8988T (cell line): ENCODE measurements at regions not wholly inside any gene's neighbourhood (a gene's known extent, or its start where the extent isn't known, plus 50 kb on each side); places are given as distances from the start of the nearest gene placed in this dataset.
"Not testable (repeated sequence)": the region's sequence is repeated elsewhere in the genome, so short reads cannot be mapped to it uniquely, and the experiment has no call there.

ENCODE experiments used
- DNase-seq: peaks from one replicate; pipeline ENCODE4 v3.0.0; 2011

DNA sequence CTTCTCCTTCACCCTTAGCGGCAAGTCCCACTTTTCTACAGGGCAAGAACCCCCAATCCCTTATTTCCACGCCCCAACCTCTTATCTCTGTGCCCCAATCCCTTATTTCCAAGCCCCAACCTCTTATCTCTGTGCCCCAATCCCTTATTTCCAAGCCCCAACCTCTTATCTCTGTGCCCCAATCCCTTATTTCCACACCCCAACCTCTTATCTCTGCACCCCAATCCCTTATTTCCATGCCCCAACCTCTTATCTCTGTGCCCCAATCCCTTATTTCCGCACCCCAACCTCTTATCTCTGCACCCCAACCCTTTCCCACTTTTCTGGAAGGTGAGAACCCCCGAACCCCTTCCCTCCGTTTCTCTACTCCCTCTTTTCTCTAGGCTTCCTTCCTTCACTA, 116.1 kb upstream of the GJE1 start:
- DNase-seq = not testable (repeated sequence)

DNA sequence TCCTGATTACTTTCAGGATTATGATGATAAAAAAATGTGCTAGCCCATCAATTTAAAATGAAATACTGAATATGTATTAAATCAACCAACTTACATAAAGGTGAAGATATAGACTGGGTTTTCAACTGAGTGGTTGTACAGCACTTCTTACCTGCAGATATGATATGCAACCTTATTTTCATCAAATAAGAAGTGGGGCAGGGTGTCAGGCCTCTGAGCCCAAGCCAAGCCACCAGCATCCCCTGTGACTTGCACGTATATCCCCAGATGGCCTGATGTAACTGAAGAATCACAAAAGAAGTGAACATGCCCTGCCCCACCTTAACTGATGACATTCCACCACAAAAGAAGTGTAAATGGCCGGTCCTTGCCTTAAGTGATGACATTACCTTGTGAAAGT, 117.3 kb upstream of the GJE1 start:
- DNase-seq = not testable (repeated sequence)

DNA sequence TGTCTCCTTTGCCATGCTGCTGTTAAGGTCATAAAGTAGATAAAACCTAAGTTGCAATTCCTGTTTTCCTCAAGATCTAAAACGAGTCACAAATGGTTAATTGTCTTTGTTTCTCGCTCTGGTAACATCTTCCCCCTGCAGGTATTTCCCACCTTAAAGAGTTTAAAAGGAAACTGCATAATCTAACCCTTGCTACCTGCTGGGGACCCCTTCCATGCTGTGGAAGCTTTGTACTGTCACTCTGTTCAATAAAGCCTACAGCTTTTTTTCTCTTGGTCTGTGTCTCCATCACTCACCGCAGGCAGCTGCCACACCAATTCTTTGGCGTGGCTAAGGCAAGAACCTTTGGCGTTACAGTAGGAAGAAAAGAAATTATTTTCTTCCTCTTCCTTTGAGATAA, 117.7 kb upstream of the GJE1 start:
- DNase-seq = no peak

DNA sequence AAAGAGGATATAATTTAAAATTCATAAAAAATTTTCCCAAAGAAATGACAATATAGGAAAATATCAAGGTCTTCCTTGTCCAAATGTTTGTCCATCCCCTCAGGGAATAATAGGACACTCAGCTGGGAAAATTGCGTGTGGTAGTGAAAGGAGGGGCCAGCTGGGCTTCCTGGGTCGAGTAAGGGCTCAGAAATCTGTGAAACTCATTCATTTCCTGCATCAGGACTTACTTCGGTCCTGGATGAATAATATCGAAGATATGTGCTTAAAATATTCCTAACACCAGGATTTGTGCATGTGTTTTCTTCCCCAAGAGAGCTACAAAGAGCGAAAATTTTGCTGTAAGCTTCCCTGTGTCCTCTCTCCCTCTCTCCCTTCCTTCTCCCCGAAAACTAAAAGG, 118.2 kb upstream of the GJE1 start:
- no peak for DNase-seq

DNA sequence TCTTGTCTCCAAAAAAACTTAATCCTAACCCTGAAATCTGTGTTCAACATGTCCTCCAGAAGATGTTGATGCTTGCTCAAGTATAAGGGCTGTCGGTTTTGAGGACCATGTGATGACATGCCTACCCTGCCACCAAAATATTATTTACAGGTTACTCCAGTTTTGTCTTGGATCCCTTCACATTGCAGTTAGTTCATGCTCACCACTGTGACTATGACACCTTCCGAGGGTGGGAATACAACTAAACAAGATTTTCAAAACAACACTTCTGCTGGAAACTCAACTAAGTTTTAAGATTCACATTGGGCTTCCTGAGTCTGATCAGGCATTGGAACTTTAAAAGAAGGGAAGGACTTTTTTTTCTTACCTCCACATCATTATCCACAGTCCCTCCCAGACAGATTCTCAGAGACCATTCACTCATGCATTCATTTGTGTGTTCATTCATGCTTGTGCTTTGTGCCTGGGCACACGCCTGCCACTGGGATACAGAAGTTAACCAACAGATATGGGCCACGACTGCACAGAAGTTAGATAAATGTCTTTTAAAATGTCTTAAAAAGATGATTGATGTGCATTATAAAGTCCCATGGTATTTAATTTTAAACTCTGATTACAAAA, 118.7 kb upstream of the GJE1 start:
- DNase-seq = no peak

DNA sequence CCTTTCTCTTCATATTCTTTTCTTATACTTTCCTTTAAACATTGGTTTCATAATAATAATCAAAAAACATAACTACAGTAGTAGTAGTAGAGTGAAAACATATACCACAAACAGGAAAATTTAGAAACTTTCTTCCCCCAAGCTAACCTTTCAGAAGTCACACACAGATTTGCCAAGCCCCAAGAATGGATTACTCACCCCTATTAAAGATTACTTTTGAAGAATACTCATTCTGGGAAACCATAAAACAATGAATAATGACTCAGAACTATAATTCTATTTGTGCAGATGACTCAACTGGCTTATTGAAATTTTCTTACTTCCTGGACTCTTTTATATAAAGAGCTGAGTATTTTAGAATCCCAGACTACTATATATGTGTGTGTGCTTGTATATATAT, 119.4 kb upstream of the GJE1 start:
- no peak for DNase-seq

DNA sequence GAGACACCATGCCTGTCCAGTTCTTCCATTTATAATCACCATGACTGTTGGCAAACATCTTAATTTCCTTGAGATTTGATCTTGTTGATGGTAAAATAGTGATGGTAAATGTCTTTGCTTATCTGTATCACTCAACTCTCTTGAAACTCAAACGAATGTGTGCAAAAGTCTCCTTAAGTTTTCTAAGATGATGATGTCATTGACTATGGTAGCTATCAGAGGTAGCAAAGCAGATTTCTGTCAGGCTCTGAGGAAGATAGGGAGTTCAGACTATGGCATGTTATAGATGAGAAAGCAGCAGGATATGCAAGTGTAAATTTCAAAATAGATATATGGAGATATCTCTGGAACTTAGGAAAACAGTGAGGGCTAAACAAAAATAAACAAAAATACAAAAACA, 121.0 kb upstream of the GJE1 start:
- no peak for DNase-seq

DNA sequence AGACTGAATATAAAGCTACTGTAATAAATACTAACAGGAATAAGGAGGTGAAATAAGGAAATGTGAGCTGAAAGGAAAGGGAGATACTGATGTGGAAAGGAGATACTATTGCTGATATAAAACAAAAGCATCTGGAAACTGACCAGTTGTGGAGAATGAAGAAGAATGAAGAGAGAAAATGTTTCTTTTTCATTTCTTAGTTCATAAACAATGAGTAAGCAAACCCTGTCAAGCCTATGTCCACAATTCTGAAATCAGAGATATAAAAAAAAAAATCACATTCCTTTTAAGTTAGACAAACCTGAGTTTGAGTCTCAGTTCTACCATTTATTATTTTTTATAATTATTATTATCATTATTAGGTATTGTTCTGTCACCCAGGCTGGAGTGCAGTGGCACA, 121.6 kb upstream of the GJE1 start:
- DNase-seq = no peak

DNA sequence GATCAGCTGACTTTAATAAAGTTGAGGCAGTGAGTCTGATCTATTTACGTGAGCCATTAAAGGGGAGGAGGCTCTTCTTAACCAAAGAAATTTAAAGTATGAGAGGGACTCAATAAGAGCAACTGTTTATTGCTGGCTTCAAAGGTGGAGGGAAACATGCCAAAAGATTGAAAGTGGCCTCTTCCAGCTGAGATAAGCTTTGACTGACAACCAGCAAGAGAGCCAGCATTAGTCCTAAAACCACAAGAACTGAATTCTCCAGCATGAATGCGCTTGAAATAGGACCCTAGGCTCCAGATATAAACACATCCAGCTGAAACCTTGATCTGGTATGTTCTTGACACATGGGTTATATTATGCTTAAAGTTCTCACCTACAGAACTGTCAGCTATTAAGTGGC, 123.1 kb upstream of the GJE1 start:
- DNase-seq = no peak

DNA sequence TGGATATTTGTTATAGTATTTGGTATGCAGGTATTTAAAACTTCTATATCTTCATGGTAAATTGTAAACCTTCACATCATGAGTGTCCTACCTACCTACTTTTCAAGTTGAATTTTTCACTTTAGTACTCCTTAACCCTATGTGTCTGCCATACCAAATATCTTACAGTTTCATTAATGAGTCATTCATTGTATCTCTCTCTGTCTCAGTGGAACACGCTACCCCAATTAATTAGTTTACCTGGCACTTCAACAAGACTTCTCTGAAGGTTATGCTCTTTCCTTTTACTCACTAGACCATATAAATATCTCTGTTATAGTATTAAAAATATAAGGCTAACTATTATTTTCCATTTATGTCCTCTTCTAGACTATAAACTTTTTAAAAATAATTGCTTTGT, 123.9 kb upstream of the GJE1 start:
- DNase-seq = no peak

DNA sequence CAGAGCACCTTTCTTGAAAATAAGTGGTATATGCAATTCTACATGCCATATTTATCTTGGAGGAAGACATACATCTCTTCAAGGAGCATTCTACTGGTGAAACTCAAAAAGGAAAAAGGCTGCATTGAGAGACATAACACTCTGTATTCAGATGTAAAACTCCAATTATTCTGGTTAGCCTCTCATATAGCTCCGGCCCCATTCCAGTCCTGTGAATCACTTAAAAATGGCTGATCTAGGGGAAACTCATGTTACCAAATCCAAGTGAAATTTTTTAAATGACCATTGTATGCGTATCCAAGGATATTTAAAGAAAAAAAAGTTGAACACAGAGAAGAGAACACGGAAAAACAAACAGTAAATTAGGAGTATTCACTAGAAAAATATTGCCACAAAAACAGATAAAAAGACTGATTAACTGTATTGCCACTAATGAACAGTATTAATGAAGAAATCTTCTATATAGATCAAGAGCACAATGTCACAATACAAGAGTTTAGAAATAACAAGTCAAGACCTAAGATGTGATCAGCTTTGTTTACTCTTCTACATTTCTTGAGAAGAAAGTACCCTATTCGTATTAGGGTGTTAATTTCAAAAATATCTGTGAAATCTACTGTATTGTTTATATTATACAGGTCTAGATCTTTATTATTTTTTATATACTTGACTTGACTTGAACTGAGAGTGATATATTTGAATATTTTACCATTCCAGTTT, 124.5 kb upstream of the GJE1 start:
- no peak for DNase-seq

DNA sequence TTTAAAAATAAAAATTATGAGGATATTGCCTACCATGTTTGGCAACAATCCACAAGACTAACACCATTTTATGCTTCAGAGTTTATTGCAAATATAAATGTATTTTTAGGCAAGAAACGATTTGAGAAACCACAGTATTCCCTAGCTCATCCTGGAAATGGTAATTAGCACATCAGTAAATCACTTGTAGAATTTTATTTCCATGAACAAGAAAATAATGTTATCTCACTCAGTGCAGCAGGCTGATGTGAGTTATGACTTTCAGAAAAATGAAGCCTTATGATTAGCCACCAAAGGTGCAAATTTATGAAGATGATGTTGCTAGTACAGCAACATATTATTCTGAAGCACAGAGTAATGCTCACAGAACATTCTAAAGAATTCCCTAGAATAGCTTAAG, 127.7 kb upstream of the GJE1 start:
- no peak for DNase-seq

DNA sequence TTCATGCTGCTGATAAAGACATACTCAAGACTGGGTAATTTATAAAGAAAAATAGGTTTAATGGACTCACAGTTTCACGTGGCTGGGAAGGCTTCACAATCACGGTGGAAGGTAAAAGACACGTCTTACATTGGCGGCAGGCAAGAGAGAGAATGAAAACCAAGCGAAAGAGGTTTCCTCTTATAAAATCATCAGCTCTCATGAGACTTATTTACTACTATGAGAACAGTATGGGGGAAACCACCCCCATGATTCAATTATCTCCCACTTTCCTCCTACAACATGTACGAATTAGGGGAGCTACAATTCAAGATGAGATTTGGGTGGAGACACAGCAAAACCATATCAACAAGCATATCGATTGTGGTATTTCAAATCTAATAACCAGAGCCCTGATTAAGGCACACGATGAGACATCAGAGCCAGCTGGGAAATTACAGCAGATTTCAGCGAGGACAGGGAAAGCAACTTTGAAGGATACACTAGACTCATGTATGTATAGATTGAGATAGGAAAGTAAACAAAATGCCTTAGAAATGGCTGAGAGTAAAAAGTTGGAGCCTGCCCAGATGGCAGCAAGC, 129.8 kb upstream of the GJE1 start:
- no peak for DNase-seq

DNA sequence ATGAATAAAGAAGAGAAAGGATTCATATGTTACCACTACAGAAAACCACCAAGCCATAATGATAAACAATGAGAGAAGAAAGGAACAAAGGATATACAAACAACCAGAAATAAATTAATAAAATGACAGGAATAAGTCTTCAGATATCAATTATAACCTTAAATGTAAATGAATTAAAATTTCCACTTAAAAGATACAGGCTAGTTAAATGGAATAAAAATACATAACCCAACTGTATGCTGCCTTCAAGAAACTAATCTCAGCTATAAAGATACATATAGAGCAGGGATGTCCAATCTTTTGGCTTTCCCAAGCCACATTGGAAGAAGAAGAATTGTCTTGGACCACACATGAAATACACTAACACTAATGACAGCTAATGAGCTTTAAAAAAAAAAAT, 135.9 kb upstream of the GJE1 start:
- no peak for DNase-seq

DNA sequence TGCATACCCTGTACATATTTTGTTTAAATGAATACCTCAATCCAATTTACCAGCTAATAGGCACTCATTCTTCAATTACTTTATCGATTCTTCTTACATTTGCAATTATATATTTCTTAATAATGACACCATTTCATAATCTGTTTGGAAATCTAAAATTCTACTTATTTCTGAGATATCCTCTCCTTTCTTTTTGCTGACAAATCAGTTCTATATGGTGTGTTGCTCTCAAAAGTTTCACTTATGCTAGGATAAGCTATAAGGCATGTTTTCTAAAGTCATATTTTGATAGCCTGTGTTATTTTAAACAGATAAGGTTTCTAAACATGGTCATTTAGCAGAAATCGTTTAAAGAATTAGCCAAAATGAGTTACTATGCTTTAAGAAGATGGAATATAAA, 140.6 kb upstream of the GJE1 start:
- no peak for DNase-seq

DNA sequence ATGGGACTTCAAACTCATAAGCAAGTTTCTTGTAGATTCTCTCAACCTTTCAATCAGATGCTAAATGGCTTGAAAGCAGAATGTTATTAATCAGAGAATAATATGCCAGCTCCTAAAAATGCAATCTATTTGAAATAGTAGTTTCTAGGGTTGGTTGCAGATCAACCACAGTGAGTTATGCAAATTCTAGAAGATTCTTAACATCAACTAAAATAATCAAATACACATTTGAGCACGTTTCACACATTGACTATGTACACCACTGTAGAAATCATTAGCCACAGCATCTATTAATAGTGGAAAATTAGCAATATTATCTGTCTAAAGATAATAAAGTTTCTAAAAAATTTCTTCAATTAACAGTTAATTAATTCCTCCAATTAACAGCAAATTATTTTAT, 141.9 kb upstream of the GJE1 start:
- DNase-seq = no peak

DNA sequence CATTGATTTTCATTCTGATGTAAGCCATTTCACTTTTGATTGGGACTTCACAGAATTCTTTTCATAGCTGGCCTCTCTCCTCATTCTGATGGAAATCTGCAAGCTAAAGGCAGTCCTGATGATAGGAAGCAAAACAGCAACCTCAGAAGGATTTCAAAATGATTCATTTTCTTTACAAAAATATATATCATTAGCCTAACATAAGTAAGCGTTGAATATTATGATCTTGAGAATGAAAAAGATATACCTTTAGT, 143.1 kb upstream of the GJE1 start:
- no peak for DNase-seq

DNA sequence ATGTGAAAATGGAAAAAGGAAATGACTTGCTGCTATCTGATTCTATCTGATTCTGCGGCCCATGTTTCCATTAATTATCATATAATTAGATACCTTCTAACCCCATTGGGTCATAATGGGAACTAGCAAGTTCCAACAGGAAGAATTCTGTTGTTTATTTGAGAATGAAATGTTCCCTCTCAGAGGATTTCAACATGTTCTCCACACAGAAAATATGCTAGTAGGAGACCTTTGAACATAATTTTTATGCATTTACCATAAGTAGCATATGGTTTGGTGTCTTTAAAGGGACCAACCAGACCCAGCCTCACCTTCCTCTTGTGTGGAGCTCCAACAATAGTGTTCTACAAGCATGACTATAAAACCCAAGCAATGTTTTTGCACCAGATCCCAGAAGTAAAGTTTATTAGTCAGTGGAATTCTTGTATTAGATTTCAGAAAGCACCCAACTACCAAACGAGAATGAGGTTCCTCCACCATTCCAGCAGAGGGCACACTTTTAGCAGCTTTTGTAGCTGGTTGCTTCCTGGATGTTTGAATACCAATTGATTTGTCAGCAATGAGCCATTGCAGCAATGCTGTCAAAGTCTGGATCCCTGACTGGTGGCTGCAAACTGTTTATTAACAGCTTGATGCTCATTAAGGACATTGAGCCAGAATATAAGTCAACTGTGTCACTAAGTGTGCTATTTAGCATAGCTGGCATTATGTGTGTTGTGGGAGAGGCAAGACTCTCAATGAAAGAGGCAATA, 143.6 kb upstream of the GJE1 start:
- no peak for DNase-seq

DNA sequence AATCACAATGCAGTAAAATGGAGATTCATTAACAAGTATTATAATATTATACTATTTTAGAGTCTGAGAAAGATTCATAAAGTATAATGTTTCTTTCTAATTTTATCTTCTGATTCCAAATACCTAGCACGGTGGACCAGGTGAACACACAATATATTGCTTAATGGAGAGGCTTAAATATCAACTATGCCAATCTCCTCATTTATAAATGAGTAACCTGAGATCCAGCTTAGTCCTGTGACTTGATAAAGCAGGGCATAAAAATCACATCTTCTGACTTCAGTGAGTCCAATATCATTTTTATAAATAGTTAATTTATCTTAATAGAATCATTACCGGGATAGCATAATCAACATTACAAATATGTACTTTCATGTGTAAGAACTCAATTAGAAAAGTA, 144.4 kb upstream of the GJE1 start:
- no peak for DNase-seq

DNA sequence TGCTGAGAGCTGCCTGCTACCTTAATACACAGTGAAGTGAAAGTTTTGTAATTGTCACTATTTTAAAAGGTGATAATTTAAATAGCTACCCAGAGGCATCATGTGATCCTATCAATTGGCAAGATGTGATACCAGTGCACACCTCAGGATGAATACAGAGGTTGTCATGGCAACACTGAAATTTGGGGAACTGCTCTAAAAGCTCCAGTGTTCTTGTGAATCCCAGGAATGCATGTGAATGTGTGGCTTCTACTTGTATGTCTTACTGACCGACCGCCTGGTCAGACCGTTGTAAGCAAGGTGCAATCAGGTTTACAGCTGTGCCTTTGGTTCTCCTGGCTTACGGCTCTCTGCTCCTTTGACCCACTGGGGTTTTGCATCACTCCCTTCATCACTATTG, 146.3 kb upstream of the GJE1 start:
- DNase-seq = no peak

DNA sequence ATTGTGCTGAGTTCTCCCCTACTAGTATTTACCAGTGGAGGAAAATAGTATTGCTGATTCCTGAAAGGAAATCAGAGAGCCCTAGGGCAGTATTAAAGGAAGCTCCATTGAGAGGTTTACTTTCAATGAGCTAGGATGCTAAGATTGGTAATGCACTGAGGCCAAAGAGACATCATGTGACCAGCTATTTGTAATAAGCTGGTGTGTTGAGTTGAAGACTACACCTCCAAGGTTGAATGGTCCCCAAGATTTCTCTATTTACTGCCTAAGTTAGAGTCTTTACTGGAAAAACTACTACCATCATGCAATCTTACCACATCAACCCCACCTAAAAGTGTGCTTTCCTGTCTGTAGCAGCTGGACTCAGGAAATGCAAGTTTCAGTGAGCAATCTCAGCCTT, 151.5 kb upstream of the GJE1 start:
- no peak for DNase-seq

DNA sequence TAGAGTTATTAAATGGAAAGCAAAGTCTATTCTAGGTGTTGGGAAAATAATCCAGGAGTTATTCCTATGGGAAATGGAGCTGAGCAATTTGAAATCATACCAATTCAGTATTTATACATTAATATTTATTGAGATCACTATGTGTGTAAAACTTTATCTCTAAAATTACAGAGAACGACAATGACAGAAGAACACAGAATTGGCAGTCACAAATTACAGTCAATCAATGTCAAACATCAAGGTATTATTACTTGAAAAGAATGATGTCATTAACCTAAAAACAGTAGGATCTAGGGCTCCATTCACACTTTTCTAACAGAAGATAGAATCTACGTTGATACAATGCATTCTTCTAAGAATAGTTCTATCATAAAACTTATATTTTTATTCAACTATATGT, 154.9 kb upstream of the GJE1 start:
- DNase-seq = no peak

DNA sequence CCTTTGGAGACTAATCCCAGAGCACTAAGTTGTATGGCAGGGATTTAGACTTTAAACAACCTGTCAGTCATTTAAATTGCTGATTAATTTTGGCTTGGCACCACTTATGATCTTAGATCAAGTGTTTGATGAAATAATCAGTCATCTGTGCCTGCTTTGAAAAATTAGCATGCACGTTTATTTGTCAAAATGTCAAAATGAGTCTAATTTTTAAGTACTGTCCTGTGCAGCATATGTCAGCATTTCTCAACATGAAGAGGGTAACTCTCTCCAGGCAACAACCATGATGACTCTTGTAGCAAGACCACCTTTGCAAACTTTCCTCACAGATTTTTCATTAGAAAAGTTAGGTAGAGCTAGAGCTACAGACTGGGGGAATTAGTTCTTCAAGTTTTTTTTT, 155.7 kb upstream of the GJE1 start:
- no peak for DNase-seq

DNA sequence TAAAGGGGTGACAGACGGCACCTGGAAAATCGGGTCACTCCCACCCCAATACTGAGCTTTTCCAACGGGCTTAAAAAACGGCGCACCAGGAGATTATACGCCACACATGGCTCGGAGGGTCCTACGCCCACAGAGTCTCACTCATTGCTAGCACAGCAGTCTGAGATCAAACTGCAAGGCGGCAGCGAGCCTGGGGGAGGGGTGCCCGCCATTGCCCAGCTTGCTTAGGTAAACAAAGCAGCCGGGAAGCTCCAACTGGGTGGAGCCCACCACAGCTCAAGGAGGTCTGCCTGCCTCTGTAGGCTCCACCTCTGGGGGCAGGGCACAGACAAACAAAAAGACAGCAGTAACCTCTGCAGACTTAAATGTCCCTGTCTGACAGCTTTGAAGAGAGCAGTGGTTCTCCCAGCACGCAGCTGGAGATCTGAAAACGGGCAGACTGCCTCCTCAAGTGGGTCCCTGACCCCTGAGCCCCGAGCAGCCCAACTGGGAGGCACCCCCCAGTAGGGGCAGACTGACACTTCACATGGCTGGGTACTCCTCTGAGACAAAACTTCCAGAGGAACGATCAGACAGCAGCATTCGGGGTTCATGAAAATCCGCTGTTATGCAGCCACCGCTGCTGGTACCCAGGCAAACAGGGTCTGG, 162.8 kb upstream of the GJE1 start:
- DNase-seq = not testable (repeated sequence)
